ENCODE measurements at regions not wholly inside any gene's neighbourhood (a gene's known extent, or its start where the extent isn't known, plus 50 kb on each side); places are given as distances from the start of the nearest gene placed in this dataset.
A peak's percentile ranks its signal among the peaks of the same experiment; 100 is the strongest.
"Not testable (repeated sequence)": the region's sequence is repeated elsewhere in the genome, so short reads cannot be mapped to it uniquely, and the experiment has no call there.

DNA sequence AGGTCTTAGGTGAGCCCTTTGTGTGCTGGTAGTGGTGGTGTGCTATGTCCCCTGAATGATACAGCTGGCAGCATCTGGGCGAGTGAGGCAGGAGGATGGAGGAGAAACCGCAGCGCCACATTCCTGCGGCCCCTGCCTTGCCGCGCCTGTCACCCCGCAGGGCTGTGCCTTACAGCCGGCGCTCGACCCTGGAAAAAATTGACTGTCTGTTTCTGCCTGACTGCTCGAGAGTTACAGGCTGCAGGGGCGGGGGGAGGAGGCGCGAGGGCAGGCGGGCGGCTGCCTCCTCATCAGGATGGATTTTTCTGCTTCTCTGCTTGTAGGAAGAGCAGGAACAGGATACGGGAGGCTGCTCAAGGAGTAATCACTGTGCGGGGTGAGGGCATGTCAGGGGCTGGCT, 443.4 kb downstream of the MIAT start:
- no peaks in the 10 kb centered on the region for H3K9me3 ChIP-seq (ENCODE audit: control insufficient read depth, insufficient read depth, low read length)
- H3K9ac ChIP-seq (ENCODE audit: low read depth, low read length): peak overlapping the region; percentile 3; the same call in 1 of the 2 replicates
- H3K4me1 ChIP-seq (ENCODE audit: insufficient read depth, low read length): peaks cover 4% of the 10 kb centered on the region; the same call in 1 of the 2 replicates
- H3K36me3 ChIP-seq (ENCODE audit: insufficient read depth, low read length): no peaks in the 10 kb centered on the region

DNA sequence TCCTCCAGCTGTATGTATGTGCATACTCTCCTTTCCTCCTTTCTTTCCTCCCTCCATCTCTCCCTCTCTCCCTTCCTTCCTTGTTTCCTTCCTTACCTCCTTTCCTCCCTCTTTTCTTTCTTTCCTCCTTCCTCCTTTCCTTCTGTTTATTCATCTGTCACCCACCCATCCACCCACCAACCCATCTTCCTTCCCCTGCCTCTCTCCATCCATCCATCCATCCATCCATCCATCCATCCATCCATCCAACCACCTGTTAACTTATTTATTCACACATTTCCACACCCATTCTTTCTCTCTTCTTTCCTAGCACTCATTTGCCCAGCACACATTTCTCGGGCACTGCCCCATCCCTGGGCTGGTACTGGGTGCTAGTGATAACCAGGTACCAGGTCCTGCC, 443.9 kb downstream of the MIAT start:
- peak overlapping the region; percentile 3; the same call in 1 of the 2 replicates for H3K9ac ChIP-seq (ENCODE audit: low read depth, low read length)
- H3K36me3 ChIP-seq (ENCODE audit: insufficient read depth, low read length): no peaks in the 10 kb centered on the region
- no peaks in the 10 kb centered on the region for H3K9me3 ChIP-seq (ENCODE audit: control insufficient read depth, insufficient read depth, low read length)
- peaks cover 4% of the 10 kb centered on the region; the same call in 1 of the 2 replicates for H3K4me1 ChIP-seq (ENCODE audit: insufficient read depth, low read length)

DNA sequence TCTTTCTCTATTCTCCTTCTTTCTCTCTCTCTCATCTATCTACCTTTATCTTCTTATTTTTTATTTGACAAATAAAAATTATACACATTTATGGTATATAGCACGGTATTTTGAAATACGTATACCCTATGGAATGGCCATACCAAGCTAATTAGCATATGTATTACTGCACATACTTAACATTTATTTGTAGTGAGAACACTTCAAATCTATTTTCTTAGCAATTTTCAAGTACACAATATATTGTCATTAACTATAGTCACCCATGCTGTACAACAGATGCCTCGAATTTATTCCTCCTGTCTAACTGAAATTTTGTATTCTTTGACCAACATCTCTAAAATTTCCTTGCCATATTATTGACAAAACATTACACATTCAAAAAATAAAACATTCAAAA, 447.1 kb downstream of the MIAT start:
- peaks cover 4% of the 10 kb centered on the region; the same call in 1 of the 2 replicates for H3K4me1 ChIP-seq (ENCODE audit: insufficient read depth, low read length)
- no peaks in the 10 kb centered on the region for H3K9me3 ChIP-seq (ENCODE audit: control insufficient read depth, insufficient read depth, low read length)
- no peak overlapping the region for H3K9ac ChIP-seq (ENCODE audit: low read depth, low read length)
- H3K36me3 ChIP-seq (ENCODE audit: insufficient read depth, low read length): no peaks in the 10 kb centered on the region

DNA sequence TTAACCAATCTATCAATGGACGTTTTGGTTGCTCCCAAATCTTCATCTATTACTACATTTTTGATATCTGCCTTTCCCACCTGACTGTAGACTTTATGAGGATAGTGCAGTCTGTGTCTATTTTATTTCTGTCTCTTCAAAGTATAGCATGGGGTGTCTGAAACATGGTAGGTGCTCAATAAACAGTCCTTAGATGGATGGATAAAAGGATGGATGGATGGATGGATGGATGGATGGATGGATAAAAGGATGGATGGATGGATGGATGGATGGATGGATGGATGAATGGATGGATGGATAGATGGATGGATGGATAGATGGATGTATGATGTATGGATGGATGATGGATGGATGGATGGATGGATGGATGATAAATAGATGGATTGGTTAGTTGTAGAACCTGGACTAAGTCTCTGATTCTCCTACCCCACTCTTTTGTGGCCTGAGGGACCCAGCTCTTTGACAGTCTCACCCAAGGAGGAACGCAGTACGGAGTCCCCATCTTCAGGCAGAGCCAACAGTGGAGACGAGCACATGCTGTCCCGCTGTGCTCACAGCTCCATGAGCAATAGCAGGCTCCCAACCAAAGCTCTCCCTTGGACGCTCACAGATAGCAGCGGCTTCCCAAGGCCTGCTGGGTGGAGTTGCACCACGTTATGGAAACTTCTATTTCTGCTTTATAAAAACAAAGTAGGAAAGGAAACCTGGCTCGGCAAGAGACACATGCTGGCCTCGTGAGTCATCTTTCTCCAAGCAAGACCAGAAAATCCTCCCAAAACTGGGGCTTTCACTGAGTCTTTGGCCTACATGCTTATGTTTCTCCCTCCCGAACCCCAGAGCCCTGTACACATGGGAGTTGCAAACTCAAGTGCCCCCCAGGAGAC, 448.0 kb downstream of the MIAT start:
- H3K9me3 ChIP-seq (ENCODE audit: control insufficient read depth, insufficient read depth, low read length): no peaks in the 10 kb centered on the region
- no peaks in the 10 kb centered on the region for H3K36me3 ChIP-seq (ENCODE audit: insufficient read depth, low read length)
- no peak overlapping the region for H3K9ac ChIP-seq (ENCODE audit: low read depth, low read length)
- peaks cover 7% of the 10 kb centered on the region; the same call in 1 of the 2 replicates for H3K4me1 ChIP-seq (ENCODE audit: insufficient read depth, low read length)

DNA sequence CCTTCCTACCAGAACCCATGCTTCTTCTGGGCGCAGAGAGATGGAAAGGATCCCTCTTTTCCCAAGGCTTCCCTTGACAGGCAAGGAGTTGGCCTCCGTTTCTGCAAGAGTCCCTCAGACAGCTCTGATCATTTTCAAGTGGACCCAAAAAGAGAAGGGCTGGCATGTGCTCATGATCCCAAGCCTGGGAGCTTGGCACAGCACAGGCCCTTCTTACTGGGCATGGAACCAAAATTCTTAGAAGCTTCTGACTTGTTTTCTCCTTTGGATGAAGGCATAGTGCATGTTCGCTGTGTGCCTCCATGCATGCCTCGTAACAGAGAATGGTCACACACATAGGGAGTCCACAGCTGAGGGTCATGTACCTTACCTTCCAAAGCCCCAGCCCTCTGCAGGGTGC, 449.6 kb downstream of the MIAT start:
- H3K4me1 ChIP-seq (ENCODE audit: insufficient read depth, low read length): peaks cover 14% of the 10 kb centered on the region
- H3K9ac ChIP-seq (ENCODE audit: low read depth, low read length): no peak overlapping the region
- H3K9me3 ChIP-seq (ENCODE audit: control insufficient read depth, insufficient read depth, low read length): no peaks in the 10 kb centered on the region
- H3K36me3 ChIP-seq (ENCODE audit: insufficient read depth, low read length): no peaks in the 10 kb centered on the region

GRCh38 chr22:27107386-27107785, 450.0 kb downstream of the MIAT start:
- Histone ChIP-seq H3K9ac (ENCODE audit: low read depth, low read length) (no peak overlapping the region), H3K4me1 (ENCODE audit: insufficient read depth, low read length) (peaks cover 14% of the 10 kb centered on the region), H3K36me3 (ENCODE audit: insufficient read depth, low read length) (no peaks in the 10 kb centered on the region), H3K9me3 (ENCODE audit: control insufficient read depth, insufficient read depth, low read length) (no peaks in the 10 kb centered on the region)

GRCh38 chr22:27107824-27108223, 450.4 kb downstream of the MIAT start:
- no peaks in the 10 kb centered on the region; the same call in 1 of the 2 replicates for H3K9me3 ChIP-seq (ENCODE audit: control insufficient read depth, insufficient read depth, low read length)
- H3K36me3 ChIP-seq (ENCODE audit: insufficient read depth, low read length): no peaks in the 10 kb centered on the region
- peaks cover 14% of the 10 kb centered on the region for H3K4me1 ChIP-seq (ENCODE audit: insufficient read depth, low read length)
- H3K9ac ChIP-seq (ENCODE audit: low read depth, low read length): no peak overlapping the region

DNA sequence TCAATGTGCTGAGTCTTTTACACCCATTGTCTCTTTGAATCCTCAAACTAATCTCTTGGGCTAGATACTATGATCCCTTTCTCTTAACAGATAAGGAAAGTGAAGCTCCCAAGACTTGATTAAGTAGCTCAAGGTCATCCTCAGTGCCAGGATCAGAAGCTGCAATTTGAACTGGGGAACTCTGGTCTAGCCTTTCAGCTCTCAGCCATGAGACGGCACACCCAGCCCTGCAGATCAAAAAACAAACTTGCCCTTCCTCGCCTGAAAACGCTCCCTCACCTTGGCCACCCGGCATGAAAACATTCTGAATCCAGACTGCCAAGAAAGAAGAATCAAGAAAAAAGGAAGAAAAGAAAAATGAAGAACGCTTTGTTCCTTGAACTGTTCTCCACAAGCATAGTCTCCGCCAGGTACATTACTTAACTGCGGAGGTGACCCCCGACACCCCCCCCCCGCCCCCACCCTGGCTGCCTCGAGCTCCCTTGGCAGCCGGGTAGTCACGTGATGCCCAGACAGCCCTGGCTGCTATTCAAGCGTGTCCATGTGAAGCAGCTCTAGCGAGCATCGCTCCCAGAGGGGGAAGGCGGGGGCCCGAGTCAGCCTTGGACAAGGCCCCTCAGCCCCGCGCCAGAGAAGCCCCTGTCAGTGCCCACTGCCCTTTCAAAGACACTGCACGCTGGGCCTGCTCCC, 451.2 kb downstream of the MIAT start:
- H3K4me1 ChIP-seq (ENCODE audit: insufficient read depth, low read length): peaks cover 14% of the 10 kb centered on the region
- no peaks in the 10 kb centered on the region; the same call in 1 of the 2 replicates for H3K9me3 ChIP-seq (ENCODE audit: control insufficient read depth, insufficient read depth, low read length)
- H3K9ac ChIP-seq (ENCODE audit: low read depth, low read length): no peak overlapping the region
- H3K36me3 ChIP-seq (ENCODE audit: insufficient read depth, low read length): no peaks in the 10 kb centered on the region

GRCh38 chr22:27109406-27109805, 452.0 kb downstream of the MIAT start:
- H3K9me3 ChIP-seq (ENCODE audit: control insufficient read depth, insufficient read depth, low read length); H3K9ac ChIP-seq (ENCODE audit: low read depth, low read length); H3K36me3 ChIP-seq (ENCODE audit: insufficient read depth, low read length): not testable (repeated sequence)
- peaks cover 14% of the 10 kb centered on the region for H3K4me1 ChIP-seq (ENCODE audit: insufficient read depth, low read length)

DNA sequence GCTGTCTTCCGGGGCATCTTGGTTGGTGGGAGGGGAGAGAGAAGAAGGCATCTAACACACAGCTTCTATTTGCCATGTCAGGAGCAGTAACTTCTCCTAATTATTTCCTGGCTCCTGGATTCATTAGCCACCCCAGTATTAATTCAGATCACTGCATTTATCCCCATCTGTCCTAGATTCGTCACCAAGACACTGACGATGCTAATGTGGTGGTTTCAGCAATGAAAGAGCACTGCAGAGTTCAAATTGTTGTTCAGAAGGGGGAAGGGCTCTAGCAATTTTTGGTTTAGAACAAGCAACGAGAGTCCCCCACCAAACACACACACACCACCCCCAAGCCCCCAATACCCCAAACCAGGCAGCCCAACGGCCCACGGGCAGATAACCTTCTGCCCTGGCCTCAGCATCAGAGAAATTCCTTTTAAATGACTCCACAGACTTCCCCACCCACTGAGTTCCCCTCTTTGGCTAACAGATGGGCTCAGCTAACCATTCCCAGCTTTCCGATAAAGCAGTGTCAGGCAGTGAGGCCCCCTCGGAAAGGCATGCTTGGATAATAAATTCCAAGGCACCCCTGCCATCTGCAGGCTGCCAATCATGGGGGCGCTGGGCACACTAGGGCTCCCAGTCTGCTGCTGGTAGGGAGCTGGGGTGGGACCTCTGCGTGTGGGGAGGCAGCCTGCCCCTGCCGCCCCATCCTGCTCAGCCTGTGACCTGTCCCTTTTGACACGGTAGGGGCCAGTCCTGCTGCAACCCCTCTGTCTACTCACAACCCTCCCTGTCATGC, 453.5 kb downstream of the MIAT start:
- H3K9me3 ChIP-seq (ENCODE audit: control insufficient read depth, insufficient read depth, low read length): no peaks in the 10 kb centered on the region; the same call in 1 of the 2 replicates
- H3K4me1 ChIP-seq (ENCODE audit: insufficient read depth, low read length): peaks cover 14% of the 10 kb centered on the region
- no peak overlapping the region; the same call in 1 of the 2 replicates for H3K9ac ChIP-seq (ENCODE audit: low read depth, low read length)
- H3K36me3 ChIP-seq (ENCODE audit: insufficient read depth, low read length): no peaks in the 10 kb centered on the region

DNA sequence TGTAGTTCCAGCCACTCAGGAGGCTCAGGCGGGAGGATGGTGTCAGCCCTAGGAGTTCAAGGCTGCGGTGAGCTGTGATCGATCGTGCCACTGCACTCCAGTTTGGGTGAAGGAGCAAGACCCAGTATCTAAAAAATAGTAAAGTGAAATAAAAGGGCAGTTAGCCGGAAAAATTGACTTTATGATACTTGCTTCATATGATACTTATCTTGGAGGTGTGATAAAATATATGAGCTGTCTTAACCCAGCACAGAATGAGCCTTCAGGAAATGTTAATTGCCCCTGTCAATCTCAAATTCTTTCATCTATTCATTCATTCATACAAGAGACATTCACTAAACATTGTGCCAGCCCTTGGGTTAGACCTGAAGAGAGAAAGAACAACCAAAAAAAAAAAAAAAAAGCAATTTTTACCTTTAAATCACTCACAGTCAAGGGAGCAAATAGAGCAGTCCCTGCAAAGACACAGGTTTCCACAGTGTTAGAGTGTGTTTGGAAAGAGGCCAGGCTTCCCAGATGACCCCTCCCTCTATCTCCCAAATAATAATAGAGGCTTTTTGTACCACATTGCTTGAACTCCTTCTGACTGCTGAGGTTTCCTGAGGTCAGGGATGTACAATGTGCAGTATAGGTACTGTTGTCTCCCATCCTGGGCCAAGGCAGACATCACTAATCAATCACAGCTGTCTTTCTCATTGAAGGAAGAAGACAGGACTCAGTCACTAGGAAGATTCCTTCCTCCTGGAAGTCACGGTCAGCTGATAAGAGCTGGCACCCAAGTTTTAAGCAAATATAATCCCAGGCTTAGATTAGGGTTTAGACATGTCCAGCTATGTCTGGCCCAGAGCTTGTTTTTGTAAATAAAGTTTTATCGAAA, 454.6 kb downstream of the MIAT start:
- H3K9ac ChIP-seq (ENCODE audit: low read depth, low read length): no peak overlapping the region
- no peaks in the 10 kb centered on the region for H3K36me3 ChIP-seq (ENCODE audit: insufficient read depth, low read length)
- H3K9me3 ChIP-seq (ENCODE audit: control insufficient read depth, insufficient read depth, low read length): no peaks in the 10 kb centered on the region; the same call in 1 of the 2 replicates
- peaks cover 14% of the 10 kb centered on the region for H3K4me1 ChIP-seq (ENCODE audit: insufficient read depth, low read length)

GRCh38 chr22:27113211-27113635, 455.8 kb downstream of the MIAT start:
- Histone ChIP-seq H3K9ac (ENCODE audit: low read depth, low read length) (no peak overlapping the region), H3K36me3 (ENCODE audit: insufficient read depth, low read length) (no peaks in the 10 kb centered on the region), H3K9me3 (ENCODE audit: control insufficient read depth, insufficient read depth, low read length) (no peaks in the 10 kb centered on the region; the same call in 1 of the 2 replicates), H3K4me1 (ENCODE audit: insufficient read depth, low read length) (peaks cover 14% of the 10 kb centered on the region)

DNA sequence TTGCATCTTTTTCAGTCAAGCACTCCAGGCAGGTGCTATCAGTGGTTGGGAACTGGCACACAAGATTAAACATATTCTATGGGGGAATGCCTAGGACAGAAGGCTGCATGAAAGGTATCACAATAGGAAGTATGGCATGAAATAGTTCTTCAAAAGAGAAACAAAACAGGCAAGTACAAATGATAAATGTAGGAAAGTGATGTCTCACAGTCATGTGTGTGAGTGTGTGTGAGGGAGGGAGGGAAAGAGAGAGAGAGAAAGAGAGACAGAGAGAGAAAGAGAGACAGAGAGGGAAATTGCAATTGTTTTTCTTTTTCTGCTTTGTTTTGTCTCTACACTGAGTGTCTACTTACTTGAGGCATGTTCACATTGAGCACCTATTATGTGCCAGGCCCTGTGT, 456.3 kb downstream of the MIAT start:
- Histone ChIP-seq H3K9me3 (ENCODE audit: control insufficient read depth, insufficient read depth, low read length) (no peaks in the 10 kb centered on the region; the same call in 1 of the 2 replicates), H3K9ac (ENCODE audit: low read depth, low read length) (no peak overlapping the region), H3K36me3 (ENCODE audit: insufficient read depth, low read length) (no peaks in the 10 kb centered on the region), H3K4me1 (ENCODE audit: insufficient read depth, low read length) (peaks cover 14% of the 10 kb centered on the region)
